Ishikawa (cell line): ENCODE measurements at regions not wholly inside any gene's neighbourhood (a gene's known extent, or its start where the extent isn't known, plus 50 kb on each side); places are given as distances from the start of the nearest gene placed in this dataset.

ENCODE experiments used
- CEBPB ChIP-seq: IDR thresholded peaks from 2 replicates; pipeline ENCODE4 v1.6.1; 2012
- CREB1 ChIP-seq: IDR thresholded peaks from 2 replicates; pipeline ENCODE4 v1.6.1; 2012; ENCODE audit warnings: low read depth
- EGR1 ChIP-seq: IDR thresholded peaks from 2 replicates; pipeline ENCODE4 v1.6.1; 2012
- EP300 ChIP-seq: IDR thresholded peaks from 2 replicates; pipeline ENCODE4 v1.6.1; 2012; ENCODE audit warnings: borderline replicate concordance
- FOXM1 ChIP-seq: IDR thresholded peaks from 2 replicates; pipeline ENCODE4 v1.6.1; 2012; ENCODE audit warnings: low read depth, borderline replicate concordance
- MAX ChIP-seq: IDR thresholded peaks from 2 replicates; pipeline ENCODE4 v1.6.1; 2012
- NFIC ChIP-seq: IDR thresholded peaks from 2 replicates; pipeline ENCODE4 v1.6.1; 2012
- RAD21 ChIP-seq: IDR thresholded peaks from 2 replicates; pipeline ENCODE4 v1.6.1; 2012; ENCODE audit warnings: low read depth
- REST ChIP-seq: IDR thresholded peaks from 2 replicates; pipeline ENCODE4 v1.6.1; 2012; ENCODE audit warnings: low read depth, mild to moderate bottlenecking
- TAF1 ChIP-seq: IDR thresholded peaks from 2 replicates; pipeline ENCODE4 v1.6.1; 2012; ENCODE audit warnings: low read depth, mild to moderate bottlenecking
- TCF12 ChIP-seq: IDR thresholded peaks from 2 replicates; pipeline ENCODE4 v1.6.1; 2012; ENCODE audit warnings: low read depth
- TEAD4 ChIP-seq: IDR thresholded peaks from 2 replicates; pipeline ENCODE4 v1.6.1; 2012
- YY1 ChIP-seq: IDR thresholded peaks from 2 replicates; pipeline ENCODE4 v1.6.1; 2012; ENCODE audit warnings: low read depth
- ZBTB7A ChIP-seq: IDR thresholded peaks from 2 replicates; pipeline ENCODE4 v1.6.1; 2012; ENCODE audit warnings: low read depth
- TF ChIP-seq, protein P1 (sequence below): IDR thresholded peaks from 2 replicates; pipeline ENCODE4 v1.6.1; 2012

GRCh38 chr20:11044561-11044960 lies 370.8 kb upstream of the JAG1 start:
- TF ChIP-seq EP300 = no peak
- no peak for TF ChIP-seq CEBPB
- no peak for TF ChIP-seq CREB1
- TF ChIP-seq ZBTB7A = no peak
- no peak for TF ChIP-seq REST
- no peak for TF ChIP-seq NFIC
- TF ChIP-seq TCF12 = no peak
- TF ChIP-seq TAF1 = no peak
- TF ChIP-seq, protein P1, sequence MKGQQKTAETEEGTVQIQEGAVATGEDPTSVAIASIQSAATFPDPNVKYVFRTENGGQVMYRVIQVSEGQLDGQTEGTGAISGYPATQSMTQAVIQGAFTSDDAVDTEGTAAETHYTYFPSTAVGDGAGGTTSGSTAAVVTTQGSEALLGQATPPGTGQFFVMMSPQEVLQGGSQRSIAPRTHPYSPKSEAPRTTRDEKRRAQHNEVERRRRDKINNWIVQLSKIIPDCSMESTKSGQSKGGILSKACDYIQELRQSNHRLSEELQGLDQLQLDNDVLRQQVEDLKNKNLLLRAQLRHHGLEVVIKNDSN = no peak
- TF ChIP-seq YY1 = no peak
- TF ChIP-seq EGR1 = no peak
- no peak for TF ChIP-seq TEAD4
- TF ChIP-seq RAD21 = no peak
- TF ChIP-seq MAX = no peak
- TF ChIP-seq FOXM1 = no peak

DNA sequence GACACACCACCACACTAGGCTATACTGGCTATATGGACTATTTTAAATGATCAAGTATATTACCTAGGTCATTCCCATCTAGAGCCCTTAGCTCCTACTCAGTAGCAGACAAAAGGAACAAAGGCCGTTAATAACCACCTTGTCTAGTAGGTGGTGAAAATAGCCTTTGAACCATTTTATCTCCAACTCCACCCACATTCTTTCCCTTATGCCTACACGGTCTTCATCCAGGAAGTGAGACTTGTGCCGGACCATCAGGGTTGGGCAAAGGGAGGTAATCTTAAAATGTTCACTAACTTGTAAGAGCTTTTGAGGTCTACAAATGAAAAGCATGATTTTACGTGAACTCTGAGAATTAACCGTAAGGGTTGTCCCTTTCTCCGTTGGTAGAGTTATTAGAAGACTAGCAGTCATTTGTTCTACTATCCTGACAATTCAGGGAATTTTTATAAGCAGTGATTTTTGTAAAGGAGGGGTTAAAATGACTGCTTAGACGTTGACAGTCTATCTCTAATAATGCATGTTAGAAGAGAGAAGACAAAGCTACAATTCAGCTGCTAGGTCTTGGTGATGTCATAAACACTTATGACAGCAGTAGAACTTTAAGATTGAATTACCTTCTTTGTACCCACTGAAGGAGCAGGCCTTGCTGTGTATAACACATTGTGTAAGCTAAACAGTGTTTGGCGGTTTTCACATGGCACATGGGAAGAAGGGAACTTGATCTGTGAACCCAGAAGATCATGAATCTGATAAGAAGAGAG lies 371.8 kb upstream of the JAG1 start:
- TF ChIP-seq REST = no peak

DNA sequence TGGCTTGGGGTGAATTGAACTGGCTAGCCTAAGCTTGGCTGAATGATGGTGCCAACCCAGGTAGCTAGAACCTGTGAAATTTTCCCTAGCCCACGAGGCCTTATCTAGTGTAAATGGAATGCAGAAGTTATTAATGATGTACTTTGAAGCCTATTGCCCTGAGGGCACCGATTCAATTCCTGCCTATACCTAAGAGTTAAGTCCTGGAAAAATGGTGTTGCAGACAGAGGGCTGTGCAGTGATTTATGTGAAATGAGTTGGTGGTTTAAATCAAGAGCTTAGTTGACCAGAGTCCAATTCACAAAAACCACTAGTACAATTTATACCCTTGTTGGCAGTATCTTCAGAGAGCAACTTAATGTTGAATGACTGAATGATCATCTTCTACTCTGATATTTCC lies 373.8 kb upstream of the JAG1 start:
- TF ChIP-seq ZBTB7A (no peak), TAF1 (no peak), REST (no peak), MAX (no peak), EGR1 (no peak)

- TF ChIP-seq CREB1 = no peak
- no peak for TF ChIP-seq TCF12
- no peak for TF ChIP-seq RAD21
- no peak for TF ChIP-seq YY1
- TF ChIP-seq EP300 = no peak
- no peak for TF ChIP-seq EGR1
- no peak for TF ChIP-seq TAF1
These were observed 374.9 kb upstream of the JAG1 start for GRCh38 chr20:11048739-11049138.

DNA sequence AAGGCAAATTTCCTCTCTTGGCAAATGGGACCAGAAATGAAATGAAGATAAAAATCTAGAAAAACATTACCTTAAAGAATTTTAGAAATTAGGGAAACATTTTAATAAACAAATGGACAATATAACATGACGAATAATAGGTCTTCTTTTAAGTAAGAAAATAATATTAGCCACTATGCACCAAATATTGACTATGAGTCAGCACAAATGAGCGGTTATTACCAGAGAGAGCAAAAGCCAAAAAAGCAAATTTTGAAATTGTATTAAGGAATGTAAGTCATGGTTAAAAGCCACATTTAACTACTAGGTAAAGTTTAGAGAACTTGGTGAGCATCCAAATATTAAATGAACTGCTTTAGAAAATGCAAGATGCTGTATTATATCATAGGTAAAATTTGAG lies 376.6 kb upstream of the JAG1 start:
- TF ChIP-seq RAD21 = no peak
- no peak for TF ChIP-seq NFIC
- TF ChIP-seq CEBPB = no peak
- TF ChIP-seq CREB1 = no peak
- TF ChIP-seq EGR1 = no peak
- TF ChIP-seq FOXM1 = no peak
- no peak for TF ChIP-seq MAX
- TF ChIP-seq ZBTB7A = no peak
- TF ChIP-seq, protein P1 = no peak
- no peak for TF ChIP-seq TAF1
- TF ChIP-seq TEAD4 = no peak
- no peak for TF ChIP-seq TCF12
- no peak for TF ChIP-seq EP300
- TF ChIP-seq REST = no peak
